ENCODE measurements at regions not wholly inside any gene's neighbourhood (a gene's known extent, or its start where the extent isn't known, plus 50 kb on each side); places are given as distances from the start of the nearest gene placed in this dataset.
A peak's percentile ranks its signal among the peaks of the same experiment; 100 is the strongest.

- no peak for DNase-seq (ENCODE audit: low spot score)
Observed at GRCh38 chr1:80418134-80418533, 1382.6 kb upstream of the ADGRL2 start.

GRCh38 chr1:80417671-80418070 is 1383.1 kb upstream of the ADGRL2 start:
- DNase-seq (ENCODE audit: low spot score) = no peak

GRCh38 chr1:80413969-80414368 is 1386.8 kb upstream of the ADGRL2 start:
- DNase-seq (ENCODE audit: low spot score) = no peak

GRCh38 chr1:80410233-80410632 is 1390.5 kb upstream of the ADGRL2 start:
- DNase-seq (ENCODE audit: low spot score) = no peak

GRCh38 chr1:80403471-80403893 is 1397.0 kb upstream of the ADGRL4 start:
- no peak for DNase-seq (ENCODE audit: low spot score)

- no peak for DNase-seq (ENCODE audit: low spot score)
Observed at GRCh38 chr1:80402625-80403024, 1396.1 kb upstream of the ADGRL4 start.

GRCh38 chr1:80401757-80402156 is 1395.2 kb upstream of the ADGRL4 start:
- no peak for DNase-seq (ENCODE audit: low spot score)

- no peak for DNase-seq (ENCODE audit: low spot score)
Observed at GRCh38 chr1:80392529-80392928, 1386.0 kb upstream of the ADGRL4 start.

- no peak for DNase-seq (ENCODE audit: low spot score)
Observed at GRCh38 chr1:80385650-80386049, 1379.1 kb upstream of the ADGRL4 start.

GRCh38 chr1:80384959-80385358 is 1378.4 kb upstream of the ADGRL4 start:
- no peak for DNase-seq (ENCODE audit: low spot score)

- DNase-seq (ENCODE audit: low spot score) = no peak
Observed at GRCh38 chr1:80384083-80384830, 1377.7 kb upstream of the ADGRL4 start.

GRCh38 chr1:80375662-80376061 is 1369.1 kb upstream of the ADGRL4 start:
- DNase-seq (ENCODE audit: low spot score) = no peak

GRCh38 chr1:80375109-80375508 is 1368.6 kb upstream of the ADGRL4 start:
- no peak for DNase-seq (ENCODE audit: low spot score)

GRCh38 chr1:80369780-80370179 is 1363.2 kb upstream of the ADGRL4 start:
- DNase-seq (ENCODE audit: low spot score) = no peak

- no peak for DNase-seq (ENCODE audit: low spot score)
Observed at GRCh38 chr1:80367058-80367457, 1360.5 kb upstream of the ADGRL4 start.

GRCh38 chr1:80365359-80366021 is 1359.0 kb upstream of the ADGRL4 start:
- DNase-seq (ENCODE audit: low spot score) = no peak

GRCh38 chr1:80363689-80364475 is 1357.4 kb upstream of the ADGRL4 start:
- DNase-seq (ENCODE audit: low spot score) = no peak

- DNase-seq (ENCODE audit: low spot score) = no peak
Observed at GRCh38 chr1:80359666-80360065, 1353.1 kb upstream of the ADGRL4 start.

GRCh38 chr1:80349218-80349617 is 1342.7 kb upstream of the ADGRL4 start:
- DNase-seq (ENCODE audit: low spot score) = no peak

GRCh38 chr1:80341021-80341420 is 1334.5 kb upstream of the ADGRL4 start:
- no peak for DNase-seq (ENCODE audit: low spot score)

GRCh38 chr1:80318108-80318507 is 1311.6 kb upstream of the ADGRL4 start:
- DNase-seq (ENCODE audit: low spot score) = no peak

GRCh38 chr1:80310703-80311245 is 1304.2 kb upstream of the ADGRL4 start:
- DNase-seq (ENCODE audit: low spot score) = peak; percentile 15

GRCh38 chr1:80305466-80305865 is 1298.9 kb upstream of the ADGRL4 start:
- peak; percentile 17 for DNase-seq (ENCODE audit: low spot score)
